ENCODE measurements at regions not wholly inside any gene's neighbourhood (a gene's known extent, or its start where the extent isn't known, plus 50 kb on each side); places are given as distances from the start of the nearest gene placed in this dataset.

GRCh38 chr1:173415905-173416450 is 61.2 kb upstream of the PRDX6 start:
- peaks cover 10 to 19% (median 16%) of the 10 kb centered on the region in 3 donors for H3K4me1 Mint-ChIP-seq
- ChIA-PET CTCF (no interaction called here), POLR2A (no interaction called here)
- peak overlapping the region in 3 of 8 donors; percentile 11 to 40 (median 37) for H3K27ac Mint-ChIP-seq
- H3K4me3 Mint-ChIP-seq = no peak overlapping the region
- Histone ChIP-seq H3K4me1 (ENCODE audit: insufficient read depth, low read length) (no peaks in the 10 kb centered on the region), H3K4me3 (ENCODE audit: low read length) (no peak overlapping the region), H3K27me3 (ENCODE audit: insufficient read depth, low read length, poor library complexity, severe bottlenecking) (no peaks in the 10 kb centered on the region), H3K36me3 (ENCODE audit: insufficient read depth, low read length) (peaks cover 8% of the 10 kb centered on the region), H3K27ac (ENCODE audit: low read depth, low read length) (no peak overlapping the region), H3K9me3 (ENCODE audit: low read length) (no peaks in the 10 kb centered on the region)
- H3K9me3 Mint-ChIP-seq = no peaks in the 10 kb centered on the region
- H3K36me3 Mint-ChIP-seq = peaks cover 0 to 37% (median 6%) of the 10 kb centered on the region in 3 donors
- no peaks in the 10 kb centered on the region for H3K27me3 Mint-ChIP-seq
- no peak for DNase-seq

GRCh38 chr1:173417563-173417962 is 59.6 kb upstream of the PRDX6 start:
- Histone ChIP-seq H3K9me3 (ENCODE audit: low read length) (no peaks in the 10 kb centered on the region), H3K27ac (ENCODE audit: low read depth, low read length) (no peak overlapping the region), H3K36me3 (ENCODE audit: insufficient read depth, low read length) (peaks cover 8% of the 10 kb centered on the region), H3K4me1 (ENCODE audit: insufficient read depth, low read length) (no peaks in the 10 kb centered on the region), H3K27me3 (ENCODE audit: insufficient read depth, low read length, poor library complexity, severe bottlenecking) (no peaks in the 10 kb centered on the region), H3K4me3 (ENCODE audit: low read length) (no peak overlapping the region)
- Mint-ChIP-seq H3K27ac (no peak overlapping the region), H3K9me3 (no peaks in the 10 kb centered on the region), H3K4me3 (no peak overlapping the region), H3K4me1 (peaks cover 9 to 14% (median 12%) of the 10 kb centered on the region in 3 donors), H3K36me3 (peaks cover 0 to 45% (median 6%) of the 10 kb centered on the region in 3 donors), H3K27me3 (no peaks in the 10 kb centered on the region)
- ChIA-PET POLR2A (no interaction called here), CTCF (interaction anchor here (0.5 to 1.7 kb wide), 5 partner anchors 10 to 676 kb away, joined by 3 to 5 read pairs (median 3); no protein-coding TSS in a partner anchor)
- DNase-seq = no peak

GRCh38 chr1:173418107-173418985 is 58.8 kb upstream of the PRDX6 start:
- Mint-ChIP-seq H3K4me1 (peaks cover 9 to 14% (median 12%) of the 10 kb centered on the region in 3 donors), H3K27me3 (no peaks in the 10 kb centered on the region), H3K36me3 (peaks cover 0 to 43% (median 7%) of the 10 kb centered on the region in 3 donors), H3K27ac (no peak overlapping the region), H3K4me3 (no peak overlapping the region), H3K9me3 (no peaks in the 10 kb centered on the region)
- Histone ChIP-seq H3K4me1 (ENCODE audit: insufficient read depth, low read length) (no peaks in the 10 kb centered on the region), H3K4me3 (ENCODE audit: low read length) (no peak overlapping the region), H3K27me3 (ENCODE audit: insufficient read depth, low read length, poor library complexity, severe bottlenecking) (no peaks in the 10 kb centered on the region), H3K27ac (ENCODE audit: low read depth, low read length) (no peak overlapping the region), H3K9me3 (ENCODE audit: low read length) (no peaks in the 10 kb centered on the region), H3K36me3 (ENCODE audit: insufficient read depth, low read length) (peaks cover 8% of the 10 kb centered on the region)
- POLR2A ChIA-PET = no interaction called here
- DNase-seq = no peak
- CTCF ChIA-PET = interaction anchor here (1.1 to 1.7 kb wide), 3 partner anchors 10 to 677 kb away, joined by 3 to 5 read pairs (median 4); no protein-coding TSS in a partner anchor

GRCh38 chr1:173420330-173420806 is 56.8 kb upstream of the PRDX6 start:
- Histone ChIP-seq H3K4me3 (ENCODE audit: low read length) (no peak overlapping the region), H3K27ac (ENCODE audit: low read depth, low read length) (no peak overlapping the region), H3K4me1 (ENCODE audit: insufficient read depth, low read length) (no peaks in the 10 kb centered on the region), H3K27me3 (ENCODE audit: insufficient read depth, low read length, poor library complexity, severe bottlenecking) (no peaks in the 10 kb centered on the region), H3K36me3 (ENCODE audit: insufficient read depth, low read length) (peaks cover 8% of the 10 kb centered on the region), H3K9me3 (ENCODE audit: low read length) (no peaks in the 10 kb centered on the region)
- Mint-ChIP-seq H3K27ac (peak overlapping the region in 4 of 8 donors; percentile 11 to 66 (median 41)), H3K27me3 (no peaks in the 10 kb centered on the region), H3K9me3 (no peaks in the 10 kb centered on the region), H3K4me3 (no peak overlapping the region), H3K4me1 (peaks cover 9 to 12% (median 10%) of the 10 kb centered on the region in 3 donors), H3K36me3 (peaks cover 0 to 43% (median 4%) of the 10 kb centered on the region in 3 donors)
- CTCF ChIA-PET = interaction anchor here (0.9 to 1.6 kb wide), 4 partner anchors 9 to 677 kb away, joined by 4 to 18 read pairs (median 8); partner anchors contain the start of genes CENPL and DARS2
- POLR2A ChIA-PET = interaction anchor here (0.6 kb wide), 1 partner anchor 28 kb away, joined by 3 read pairs; no protein-coding TSS in a partner anchor
- DNase-seq = peak; percentile 30 to 64 (median 61)

- Mint-ChIP-seq H3K27ac (peak overlapping the region in 1 of 8 donors; percentile 29), H3K4me3 (no peak overlapping the region), H3K36me3 (peaks cover 0 to 34% (median 4%) of the 10 kb centered on the region in 3 donors), H3K27me3 (no peaks in the 10 kb centered on the region), H3K9me3 (no peaks in the 10 kb centered on the region), H3K4me1 (peaks cover 9 to 12% (median 10%) of the 10 kb centered on the region in 3 donors)
- no peaks in the 10 kb centered on the region for H3K9me3 ChIP-seq (ENCODE audit: low read length)
- no peak overlapping the region for H3K4me3 ChIP-seq (ENCODE audit: low read length)
- POLR2A ChIA-PET = interaction anchor here (0.7 kb wide), 1 partner anchor 398 kb away, joined by 3 read pairs; no protein-coding TSS in a partner anchor
- no peaks in the 10 kb centered on the region for H3K27me3 ChIP-seq (ENCODE audit: insufficient read depth, low read length, poor library complexity, severe bottlenecking)
- no peak for DNase-seq
- no peaks in the 10 kb centered on the region for H3K4me1 ChIP-seq (ENCODE audit: insufficient read depth, low read length)
- no peak overlapping the region for H3K27ac ChIP-seq (ENCODE audit: low read depth, low read length)
- CTCF ChIA-PET = interaction anchor here (0.8 to 1.1 kb wide), 4 partner anchors 8 to 676 kb away, joined by 3 to 5 read pairs (median 4); no protein-coding TSS in a partner anchor
- H3K36me3 ChIP-seq (ENCODE audit: insufficient read depth, low read length) = peaks cover 8% of the 10 kb centered on the region
These were observed 55.8 kb upstream of the PRDX6 start for GRCh38 chr1:173421286-173421685.

- Histone ChIP-seq H3K27me3 (ENCODE audit: insufficient read depth, low read length, poor library complexity, severe bottlenecking) (no peaks in the 10 kb centered on the region), H3K36me3 (ENCODE audit: insufficient read depth, low read length) (peaks cover 8% of the 10 kb centered on the region), H3K27ac (ENCODE audit: low read depth, low read length) (peak overlapping the region; percentile 0), H3K9me3 (ENCODE audit: low read length) (no peaks in the 10 kb centered on the region), H3K4me1 (ENCODE audit: insufficient read depth, low read length) (no peaks in the 10 kb centered on the region), H3K4me3 (ENCODE audit: low read length) (no peak overlapping the region)
- Mint-ChIP-seq H3K27ac (peak overlapping the region in 2 of 8 donors; percentile 24 to 29), H3K4me1 (peaks cover 9 to 12% (median 10%) of the 10 kb centered on the region in 3 donors), H3K4me3 (no peak overlapping the region), H3K9me3 (no peaks in the 10 kb centered on the region), H3K36me3 (peaks cover 0 to 34% (median 4%) of the 10 kb centered on the region in 3 donors), H3K27me3 (no peaks in the 10 kb centered on the region)
- ChIA-PET POLR2A (no interaction called here), CTCF (interaction anchor here (0.8 to 1.1 kb wide), 4 partner anchors 8 to 676 kb away, joined by 3 to 5 read pairs (median 4); no protein-coding TSS in a partner anchor)
- no peak for DNase-seq
These were observed 55.3 kb upstream of the PRDX6 start for GRCh38 chr1:173421789-173422188.

- Mint-ChIP-seq H3K4me3 (no peak overlapping the region), H3K4me1 (peaks cover 9 to 12% (median 10%) of the 10 kb centered on the region in 3 donors), H3K36me3 (peaks cover 0 to 28% (median 4%) of the 10 kb centered on the region in 3 donors), H3K9me3 (no peaks in the 10 kb centered on the region), H3K27me3 (no peaks in the 10 kb centered on the region), H3K27ac (no peak overlapping the region)
- no peaks in the 10 kb centered on the region for H3K9me3 ChIP-seq (ENCODE audit: low read length)
- H3K27me3 ChIP-seq (ENCODE audit: insufficient read depth, low read length, poor library complexity, severe bottlenecking) = no peaks in the 10 kb centered on the region
- no peak overlapping the region for H3K4me3 ChIP-seq (ENCODE audit: low read length)
- H3K36me3 ChIP-seq (ENCODE audit: insufficient read depth, low read length) = peaks cover 8% of the 10 kb centered on the region
- H3K4me1 ChIP-seq (ENCODE audit: insufficient read depth, low read length) = no peaks in the 10 kb centered on the region
- no peak for DNase-seq
- ChIA-PET CTCF (no interaction called here), POLR2A (no interaction called here)
- H3K27ac ChIP-seq (ENCODE audit: low read depth, low read length) = no peak overlapping the region
These were observed 54.6 kb upstream of the PRDX6 start for GRCh38 chr1:173422456-173422976.
